ENCODE measurements at regions not wholly inside any gene's neighbourhood (a gene's known extent, or its start where the extent isn't known, plus 50 kb on each side); places are given as distances from the start of the nearest gene placed in this dataset.

GRCh38 chr16:6656760-6657159, 675.9 kb upstream of the RBFOX1 start:
- Histone ChIP-seq H3K9me2 (ENCODE audit: insufficient read depth) (no peaks in the 10 kb centered on the region), H3K9me3 (ENCODE audit: control insufficient read depth in 1 of 2, insufficient read depth in 1 of 2, low read depth in 1 of 2, low read length in 2 of 2) (no peaks in the 10 kb centered on the region), H3K36me3 (ENCODE audit: control insufficient read depth in 1 of 2, insufficient read depth in 2 of 2, low read length in 2 of 2) (no peaks in the 10 kb centered on the region), H3K4me3 (replicated peaks in 1 of 2; ENCODE audit: low read depth in 1 of 2, low read length in 2 of 2) (no peak overlapping the region), H3K4me1 (ENCODE audit: control insufficient read depth in 1 of 2, insufficient read depth in 2 of 2, low read length in 2 of 2) (no peaks in the 10 kb centered on the region), H4K20me1 (ENCODE audit: insufficient read depth) (no peaks in the 10 kb centered on the region), H3K4me2 (ENCODE audit: low read length) (no peak overlapping the region), H3K79me2 (ENCODE audit: insufficient read depth, low read length) (no peaks in the 10 kb centered on the region), H2AFZ (ENCODE audit: low read depth, low read length, poor library complexity, severe bottlenecking) (no peak overlapping the region), H3K27ac (ENCODE audit: low read depth, low read length) (no peak overlapping the region), H3K27me3 (ENCODE audit: insufficient read depth, low read length) (no peaks in the 10 kb centered on the region), H3K9ac (ENCODE audit: low read length) (no peak overlapping the region)
- ChIA-PET RAD21 (ENCODE audit: low non-redundant PET in 1 of 2, low total read pairs in 2 of 2, uncharacterized antibody in 2 of 2, unreplicated experiment in 2 of 2) (no interaction called here), POLR2A (no interaction called here), CTCF (no interaction called here)
- no peak for DNase-seq (ENCODE audit: low read depth, low spot score)
- ATAC-seq, result no peak
- no TSS peak for BruUV-seq (replicated peaks)
- no peak for TF ChIP-seq EZH2phosphoT487 (IDR thresholded peaks at IDR 0.05; ENCODE audit: borderline replicate concordance)
- no peak for TF ChIP-seq ZFX (IDR thresholded peaks at IDR 0.05)
- TF ChIP-seq SIN3A (IDR thresholded peaks at IDR 0.05; ENCODE audit: low read depth), result no peak
- TF ChIP-seq SP1 (IDR thresholded peaks at IDR 0.05; ENCODE audit: low read depth), result no peak
- TF ChIP-seq EGR1 (IDR thresholded peaks at IDR 0.05; ENCODE audit: low read depth), result no peak
- TF ChIP-seq RAD21 (IDR thresholded peaks at IDR 0.05; ENCODE audit: low read depth), result no peak
- no peak for TF ChIP-seq ZNF274 (IDR thresholded peaks at IDR 0.05; ENCODE audit: low read depth, low read length)
- TF ChIP-seq JUND (IDR thresholded peaks at IDR 0.05), result no peak
- TF ChIP-seq CBX3 (IDR thresholded peaks at IDR 0.05; ENCODE audit: low read depth), result no peak
- no peak for TF ChIP-seq CEBPB (IDR thresholded peaks at IDR 0.05; ENCODE audit: low read depth)
- no peak for TF ChIP-seq ATF3 (IDR thresholded peaks at IDR 0.05)
- TF ChIP-seq ELF1 (IDR thresholded peaks at IDR 0.05; ENCODE audit: borderline replicate concordance, low read depth), result no peak
- intact Hi-C loops (cut with micrococcal nuclease), result no loop called here

DNA sequence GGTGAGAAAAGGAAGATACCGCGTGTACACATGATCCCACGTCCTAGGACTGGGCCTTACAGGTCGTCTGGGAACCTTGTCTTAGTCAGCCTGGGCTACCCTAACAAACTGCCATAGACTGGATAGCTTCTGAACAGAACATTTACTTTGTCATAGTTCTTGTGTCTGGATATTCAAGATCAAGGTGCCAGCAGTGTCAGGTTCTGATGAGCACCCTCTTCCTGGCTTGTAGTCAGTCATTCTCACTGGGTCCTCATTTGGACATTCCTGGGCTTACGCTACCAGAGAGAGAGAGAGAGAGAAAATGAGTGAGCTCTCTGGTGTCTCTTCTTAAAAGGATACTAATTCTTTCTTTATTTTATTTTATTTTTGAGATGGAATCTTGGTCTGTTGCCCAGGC, 685.8 kb upstream of the RBFOX1 start:
- DNase-seq (ENCODE audit: low read depth, low spot score) (no peak), ATAC-seq (no peak)
- ChIA-PET POLR2A (no interaction called here), CTCF (no interaction called here), RAD21 (ENCODE audit: low non-redundant PET in 1 of 2, low total read pairs in 2 of 2, uncharacterized antibody in 2 of 2, unreplicated experiment in 2 of 2) (no interaction called here)
- no peaks in the 10 kb centered on the region for H4K20me1 ChIP-seq (ENCODE audit: insufficient read depth)
- intact Hi-C loops (cut with micrococcal nuclease), result no loop called here
- H3K4me2 ChIP-seq (ENCODE audit: low read length), result no peak overlapping the region
- no peaks in the 10 kb centered on the region for H3K9me3 ChIP-seq (ENCODE audit: control insufficient read depth in 1 of 2, insufficient read depth in 1 of 2, low read depth in 1 of 2, low read length in 2 of 2)
- H3K4me3 ChIP-seq (replicated peaks in 1 of 2; ENCODE audit: low read depth in 1 of 2, low read length in 2 of 2), result no peak overlapping the region
- no peak overlapping the region for H3K9ac ChIP-seq (ENCODE audit: low read length)
- no peaks in the 10 kb centered on the region for H3K4me1 ChIP-seq (ENCODE audit: control insufficient read depth in 1 of 2, insufficient read depth in 2 of 2, low read length in 2 of 2)
- no peak overlapping the region for H2AFZ ChIP-seq (ENCODE audit: low read depth, low read length, poor library complexity, severe bottlenecking)
- H3K27me3 ChIP-seq (ENCODE audit: insufficient read depth, low read length), result no peaks in the 10 kb centered on the region
- TF ChIP-seq TCF7L2 (IDR thresholded peaks at IDR 0.05; ENCODE audit: borderline replicate concordance, extremely low read depth, insufficient read depth, insufficient read length) (no peak), RAD21 (IDR thresholded peaks at IDR 0.05; ENCODE audit: low read depth) (no peak), JUND (IDR thresholded peaks at IDR 0.05) (no peak), SIN3A (IDR thresholded peaks at IDR 0.05; ENCODE audit: low read depth) (no peak), POLR2A (IDR thresholded peaks at IDR 0.05; ENCODE audit: borderline replicate concordance, extremely low read depth, insufficient read depth, insufficient read length) (no peak), EGR1 (IDR thresholded peaks at IDR 0.05; ENCODE audit: low read depth) (no peak), ZFX (IDR thresholded peaks at IDR 0.05) (no peak)
- H3K79me2 ChIP-seq (ENCODE audit: insufficient read depth, low read length), result no peaks in the 10 kb centered on the region
- BruUV-seq (replicated peaks), result no TSS peak
- H3K27ac ChIP-seq (ENCODE audit: low read depth, low read length), result no peak overlapping the region
- H3K36me3 ChIP-seq (ENCODE audit: control insufficient read depth in 1 of 2, insufficient read depth in 2 of 2, low read length in 2 of 2), result no peaks in the 10 kb centered on the region
- H3K9me2 ChIP-seq (ENCODE audit: insufficient read depth), result no peaks in the 10 kb centered on the region
